Fibroblast of lung (primary cell): ENCODE measurements at regions not wholly inside any gene's neighbourhood (a gene's known extent, or its start where the extent isn't known, plus 50 kb on each side); places are given as distances from the start of the nearest gene placed in this dataset.

Experiments
- DNase-seq, 2 donors: peaks; one replicate each; pipeline versions ENCODE4 v3.0.0 to v3.0.0-alpha.2; 2010; ENCODE audit warnings: low read depth in 2 of 2
- H2AFZ ChIP-seq: 2 replicates; pipeline ENCODE4 v1.5.1; 2012; ENCODE audit warnings: low read length, control low read depth, inconsistent platforms
- H3K27ac ChIP-seq: 2 replicates; pipeline ENCODE4 v1.5.1; 2011; ENCODE audit warnings: low read length, control low read depth; ENCODE audit not compliant: insufficient read depth
- H3K27me3 ChIP-seq: 2 replicates; pipeline ENCODE4 v1.5.1; 2011; ENCODE audit warnings: mild to moderate bottlenecking, low read length; ENCODE audit not compliant: control insufficient read depth, insufficient read depth
- H3K36me3 ChIP-seq: 2 replicates; pipeline ENCODE4 v1.5.1; 2011; ENCODE audit warnings: low read length; ENCODE audit not compliant: control insufficient read depth, insufficient read depth
- H3K4me1 ChIP-seq: 2 replicates; pipeline ENCODE4 v1.5.1; 2011; ENCODE audit warnings: low read length; ENCODE audit not compliant: control insufficient read depth, insufficient read depth; ENCODE audit errors: extremely low read depth
- H3K4me2 ChIP-seq: 2 replicates; pipeline ENCODE4 v1.5.1; 2011; ENCODE audit warnings: low read length, control low read depth; ENCODE audit not compliant: insufficient read depth; ENCODE audit errors: extremely low read depth
- H3K4me3 ChIP-seq, 4 experiments: fragments of 200-600 bp in 1 of 4; sonication (generic) in 1 of 4; replicated peaks in 1 of 4; 2 replicates each; pipeline ENCODE4 v1.5.1; 2011 to 2016; ENCODE audit warnings: low read length in 4 of 4, low read depth in 3 of 4, mild to moderate bottlenecking in 3 of 4, control low read depth in 2 of 4, inconsistent platforms in 1 of 4, mixed read lengths in 1 of 4; ENCODE audit not compliant: insufficient read depth in 1 of 4; ENCODE audit errors: control extremely low read depth in 1 of 4
- H3K79me2 ChIP-seq: 2 replicates; pipeline ENCODE4 v1.5.1; 2012; ENCODE audit warnings: mild to moderate bottlenecking, low read length, inconsistent platforms; ENCODE audit not compliant: control insufficient read depth, insufficient read depth
- H3K9ac ChIP-seq: 2 replicates; pipeline ENCODE4 v1.5.1; 2011; ENCODE audit warnings: mild to moderate bottlenecking, low read length, control low read depth; ENCODE audit not compliant: insufficient read depth
- H3K9me3 ChIP-seq: 2 replicates; pipeline ENCODE4 v1.5.1; 2012; ENCODE audit warnings: low read depth, low read length; ENCODE audit not compliant: control insufficient read depth, insufficient read depth
- H4K20me1 ChIP-seq: 2 replicates; pipeline ENCODE4 v1.5.1; 2011; ENCODE audit warnings: low read length; ENCODE audit not compliant: control insufficient read depth, insufficient read depth; ENCODE audit errors: extremely low read depth
- EZH2 ChIP-seq: IDR thresholded peaks from 2 replicates; pipeline ENCODE4 v1.5.1; 2012; ENCODE audit warnings: low read length, control low read depth, mild to moderate bottlenecking; ENCODE audit errors: missing control alignments
- TF ChIP-seq, protein P1 (sequence below), 2 donors: IDR thresholded peaks in 1 of 2; conservative IDR thresholded peaks in 1 of 2; 1 replicate in 1 of 2; 2 replicates in 1 of 2; pipeline ENCODE4 v1.5.1; 2011 to 2012; ENCODE audit warnings: low read length in 2 of 2, control low read depth in 1 of 2, inconsistent platforms in 1 of 2, low read depth in 1 of 2, mild to moderate bottlenecking in 1 of 2

DNA sequence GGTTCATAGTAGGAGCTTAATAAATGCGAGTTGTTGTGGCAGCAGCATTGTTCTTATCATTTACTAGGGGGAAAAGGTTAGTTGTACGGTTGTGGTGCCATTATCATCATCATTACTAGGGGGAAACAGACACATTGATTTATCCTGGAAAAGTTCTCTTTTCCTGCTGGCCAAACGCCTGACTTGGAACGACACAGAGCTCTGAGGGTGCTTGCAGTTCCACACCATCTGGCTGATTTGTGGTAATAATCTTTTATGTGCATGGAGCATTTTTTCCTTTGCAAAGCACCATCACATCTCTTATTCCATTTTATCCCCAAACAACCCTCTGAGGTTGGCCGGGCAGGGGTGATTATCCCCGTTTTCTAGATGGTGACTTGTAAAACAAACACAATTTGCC lies 219.4 kb downstream of the BUB3 start:
- TF ChIP-seq EZH2: no peak
- TF ChIP-seq, protein P1, sequence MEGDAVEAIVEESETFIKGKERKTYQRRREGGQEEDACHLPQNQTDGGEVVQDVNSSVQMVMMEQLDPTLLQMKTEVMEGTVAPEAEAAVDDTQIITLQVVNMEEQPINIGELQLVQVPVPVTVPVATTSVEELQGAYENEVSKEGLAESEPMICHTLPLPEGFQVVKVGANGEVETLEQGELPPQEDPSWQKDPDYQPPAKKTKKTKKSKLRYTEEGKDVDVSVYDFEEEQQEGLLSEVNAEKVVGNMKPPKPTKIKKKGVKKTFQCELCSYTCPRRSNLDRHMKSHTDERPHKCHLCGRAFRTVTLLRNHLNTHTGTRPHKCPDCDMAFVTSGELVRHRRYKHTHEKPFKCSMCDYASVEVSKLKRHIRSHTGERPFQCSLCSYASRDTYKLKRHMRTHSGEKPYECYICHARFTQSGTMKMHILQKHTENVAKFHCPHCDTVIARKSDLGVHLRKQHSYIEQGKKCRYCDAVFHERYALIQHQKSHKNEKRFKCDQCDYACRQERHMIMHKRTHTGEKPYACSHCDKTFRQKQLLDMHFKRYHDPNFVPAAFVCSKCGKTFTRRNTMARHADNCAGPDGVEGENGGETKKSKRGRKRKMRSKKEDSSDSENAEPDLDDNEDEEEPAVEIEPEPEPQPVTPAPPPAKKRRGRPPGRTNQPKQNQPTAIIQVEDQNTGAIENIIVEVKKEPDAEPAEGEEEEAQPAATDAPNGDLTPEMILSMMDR (conservative IDR thresholded peaks at IDR 0.05 in 1 of 2, IDR thresholded peaks at IDR 0.05 in 1 of 2; ENCODE audit: low read depth in 1 of 2, low read length in 2 of 2): no peak

DNA sequence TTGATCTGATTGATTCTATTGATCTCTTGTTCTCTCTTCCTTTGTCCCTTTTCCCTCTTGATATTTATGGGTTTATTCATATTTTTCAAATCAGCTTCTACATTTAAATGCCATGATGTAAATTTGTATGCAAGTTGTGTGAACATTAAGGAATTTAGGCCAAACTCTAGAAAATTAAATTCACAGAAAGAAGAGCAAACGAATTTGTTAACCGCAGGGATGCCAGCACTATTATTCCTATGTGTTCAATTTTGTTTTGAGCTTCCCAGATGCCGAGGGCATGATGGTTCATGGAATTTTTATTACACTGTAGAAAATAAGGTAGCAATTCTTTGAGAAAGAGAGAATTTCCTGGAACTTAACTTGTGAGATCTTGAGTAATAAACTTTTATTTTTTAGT lies 220.9 kb downstream of the BUB3 start:
- no peaks in the 10 kb centered on the region for H3K36me3 ChIP-seq
- no peak overlapping the region for H3K4me3 ChIP-seq
- no peak overlapping the region for H3K9ac ChIP-seq
- no peaks in the 10 kb centered on the region for H3K9me3 ChIP-seq
- no peak for DNase-seq
- H2AFZ ChIP-seq: no peak overlapping the region
- TF ChIP-seq EZH2: no peak
- TF ChIP-seq, protein P1 (conservative IDR thresholded peaks at IDR 0.05 in 1 of 2, IDR thresholded peaks at IDR 0.05 in 1 of 2; ENCODE audit: low read depth in 1 of 2, low read length in 2 of 2): no peak
- H3K4me2 ChIP-seq: no peak overlapping the region
- no peaks in the 10 kb centered on the region for H3K79me2 ChIP-seq
- H3K27ac ChIP-seq: no peak overlapping the region
- H3K27me3 ChIP-seq: no peaks in the 10 kb centered on the region
- no peaks in the 10 kb centered on the region for H4K20me1 ChIP-seq
- H3K4me1 ChIP-seq: no peaks in the 10 kb centered on the region

More for the DNA sequence above, 219.4 kb downstream of the BUB3 start:
- Histone ChIP-seq H3K9me3 (no peaks in the 10 kb centered on the region), H3K9ac (no peak overlapping the region), H3K4me2 (no peak overlapping the region), H3K36me3 (no peaks in the 10 kb centered on the region), H3K4me1 (no peaks in the 10 kb centered on the region), H3K79me2 (no peaks in the 10 kb centered on the region), H2AFZ (no peak overlapping the region), H4K20me1 (no peaks in the 10 kb centered on the region), H3K27me3 (no peaks in the 10 kb centered on the region), H3K27ac (no peak overlapping the region), H3K4me3 (no peak overlapping the region)
- no peak for DNase-seq

DNA sequence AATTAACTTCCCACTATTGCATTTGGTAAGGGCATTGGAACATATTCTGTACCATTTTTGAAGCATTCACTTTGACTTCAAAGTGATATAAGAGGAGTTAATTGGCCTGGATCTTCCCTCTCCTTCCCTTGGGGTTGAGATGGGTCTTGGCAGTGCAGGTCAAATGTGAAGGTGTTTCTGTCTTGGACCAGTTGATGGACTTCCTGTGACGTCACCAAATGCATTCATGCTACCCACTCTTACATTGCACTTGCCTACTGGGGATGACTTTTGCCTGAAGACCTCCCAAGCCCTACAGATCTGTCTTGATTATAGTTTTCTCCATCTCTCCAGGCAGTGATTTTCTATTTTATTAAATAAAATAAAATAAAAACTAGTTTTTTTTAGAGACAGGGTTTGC lies 221.5 kb downstream of the BUB3 start:
- Histone ChIP-seq H3K4me3 (no peak overlapping the region), H3K27me3 (no peaks in the 10 kb centered on the region), H3K9ac (no peak overlapping the region), H3K79me2 (no peaks in the 10 kb centered on the region), H3K9me3 (no peaks in the 10 kb centered on the region), H3K4me2 (no peak overlapping the region), H4K20me1 (no peaks in the 10 kb centered on the region), H3K27ac (no peak overlapping the region), H2AFZ (no peak overlapping the region), H3K36me3 (no peaks in the 10 kb centered on the region), H3K4me1 (no peaks in the 10 kb centered on the region)
- no peak for TF ChIP-seq EZH2
- TF ChIP-seq, protein P1 (conservative IDR thresholded peaks at IDR 0.05 in 1 of 2, IDR thresholded peaks at IDR 0.05 in 1 of 2; ENCODE audit: low read depth in 1 of 2, low read length in 2 of 2): no peak
- no peak for DNase-seq
